NCI-H146 treated with DMSO at 0.1 percent for 48 hours (cell line): ENCODE measurements at regions not wholly inside any gene's neighbourhood (a gene's known extent, or its start where the extent isn't known, plus 50 kb on each side); places are given as distances from the start of the nearest gene placed in this dataset.
"Not testable (repeated sequence)": the region's sequence is repeated elsewhere in the genome, so short reads cannot be mapped to it uniquely, and the experiment has no call there.

Experiments used
- DNase-seq: peaks from one replicate; lab custom pipeline; 2025; ENCODE audit not compliant: unreplicated experiment; lab: John Stamatoyannopoulos, UW

DNA sequence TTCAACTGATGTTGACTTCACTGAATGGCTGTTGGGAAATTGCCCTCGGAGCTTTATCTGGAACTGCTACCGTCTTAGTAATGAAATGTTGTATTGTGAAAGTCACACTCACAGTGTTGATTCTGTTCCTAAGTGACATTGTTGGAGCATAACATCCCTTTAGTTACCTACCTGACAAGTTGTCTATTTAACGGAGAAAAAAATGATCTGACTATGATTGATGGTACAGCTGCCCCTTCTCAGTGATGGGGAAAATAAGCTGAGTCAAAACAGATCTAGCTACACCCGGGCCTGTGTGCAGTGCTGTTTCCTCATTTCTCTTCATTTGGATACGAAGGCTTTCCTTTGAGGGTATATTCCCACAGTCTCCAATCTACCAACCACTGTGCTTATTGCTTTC lies 472.3 kb upstream of the BRINP3 start:
- DNase-seq, result no peak

DNA sequence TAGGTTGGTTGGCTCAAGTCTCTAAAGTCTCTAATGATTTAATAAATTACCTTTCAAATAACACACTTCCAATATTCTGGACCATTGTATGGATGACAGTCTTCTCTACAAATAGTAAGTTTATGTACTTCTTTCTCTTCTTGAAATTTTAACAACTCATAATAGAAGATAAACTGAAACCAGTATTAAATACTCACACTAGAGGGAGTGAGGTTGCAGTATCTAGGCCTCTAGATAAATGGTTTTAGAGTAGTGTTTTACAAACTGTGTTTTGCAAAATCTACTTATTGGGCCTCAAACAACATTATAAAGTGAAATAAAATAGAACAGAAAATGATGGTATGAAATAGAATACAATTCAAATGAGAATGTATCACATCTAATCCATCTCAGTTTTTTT lies 479.9 kb upstream of the BRINP3 start:
- no peak for DNase-seq

DNA sequence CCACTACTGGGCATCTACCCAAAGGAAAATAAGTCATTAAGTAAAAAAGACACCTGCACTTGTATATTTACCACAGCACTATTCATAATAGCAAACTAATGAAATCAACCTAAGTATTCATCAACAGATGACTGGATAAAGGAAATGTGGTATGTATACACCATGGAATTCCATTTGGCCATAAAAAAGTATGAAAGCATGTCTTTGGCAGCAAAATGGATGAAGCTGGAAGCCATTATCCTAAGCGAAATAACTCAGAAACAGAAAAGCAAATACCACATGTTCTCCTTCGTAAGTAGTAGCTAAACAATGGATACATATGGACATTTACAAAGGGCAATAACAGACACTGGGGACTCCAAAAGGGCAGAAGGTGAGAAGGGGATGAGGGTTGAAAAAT lies 485.7 kb upstream of the BRINP3 start:
- DNase-seq, result no peak

DNA sequence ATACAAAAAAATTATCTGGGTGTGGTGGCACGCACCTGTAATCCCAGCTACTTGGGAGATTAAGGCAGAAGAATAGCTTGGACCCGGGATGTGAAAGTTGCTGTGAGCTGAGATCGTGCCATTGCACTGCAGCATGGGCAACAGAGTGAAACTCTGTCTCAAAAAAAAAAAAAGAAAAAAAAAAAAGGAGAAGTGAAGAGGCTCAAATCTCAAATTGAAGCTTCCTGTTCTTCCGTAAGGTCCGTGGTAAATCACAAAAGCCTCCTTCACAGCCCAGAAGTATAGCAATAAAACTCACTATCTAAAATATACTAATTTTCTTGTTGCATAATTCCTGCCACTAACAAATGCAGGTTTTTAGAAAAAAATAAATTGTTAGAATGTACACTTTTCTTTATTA lies 498.2 kb upstream of the BRINP3 start:
- DNase-seq, result no peak

DNA sequence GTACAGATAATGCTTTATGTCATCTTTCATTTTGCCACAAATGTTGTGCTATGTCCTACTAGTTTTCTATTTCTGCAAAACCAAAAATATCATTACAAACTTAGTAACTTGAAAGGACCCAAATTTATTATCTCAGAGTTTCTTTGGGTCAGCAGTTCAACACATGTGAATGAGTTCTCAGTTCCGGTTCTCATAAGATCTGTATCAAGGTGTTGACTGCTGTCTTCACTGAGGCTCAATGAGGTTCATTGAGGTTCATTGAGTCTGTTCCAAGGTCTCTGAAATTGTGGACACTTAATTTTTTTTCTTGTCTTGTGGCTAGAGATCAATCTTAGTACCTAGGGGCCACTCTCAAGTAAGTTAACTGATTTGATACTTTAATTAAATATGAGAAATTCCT lies 525.1 kb upstream of the BRINP3 start:
- no peak for DNase-seq

DNA sequence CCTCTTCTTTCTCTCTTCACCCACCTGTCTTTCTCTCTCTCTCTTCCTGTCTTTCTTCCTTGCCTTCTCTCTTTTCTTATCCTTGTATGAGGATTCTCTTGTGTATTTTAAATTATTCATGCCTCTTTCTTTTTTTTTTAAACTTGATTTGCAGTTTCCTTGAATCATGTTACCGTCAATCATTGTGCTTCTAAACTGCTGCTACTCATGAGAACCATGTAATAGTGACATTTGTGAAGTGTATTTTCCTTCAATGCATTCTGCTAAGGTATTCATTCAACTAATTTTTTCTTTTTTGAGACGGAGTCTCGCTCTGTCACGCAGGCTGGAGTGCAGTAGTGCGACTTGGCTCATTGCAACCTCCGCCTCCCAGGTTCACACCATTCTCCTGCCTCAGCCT lies 539.1 kb upstream of the BRINP3 start:
- no peak for DNase-seq

DNA sequence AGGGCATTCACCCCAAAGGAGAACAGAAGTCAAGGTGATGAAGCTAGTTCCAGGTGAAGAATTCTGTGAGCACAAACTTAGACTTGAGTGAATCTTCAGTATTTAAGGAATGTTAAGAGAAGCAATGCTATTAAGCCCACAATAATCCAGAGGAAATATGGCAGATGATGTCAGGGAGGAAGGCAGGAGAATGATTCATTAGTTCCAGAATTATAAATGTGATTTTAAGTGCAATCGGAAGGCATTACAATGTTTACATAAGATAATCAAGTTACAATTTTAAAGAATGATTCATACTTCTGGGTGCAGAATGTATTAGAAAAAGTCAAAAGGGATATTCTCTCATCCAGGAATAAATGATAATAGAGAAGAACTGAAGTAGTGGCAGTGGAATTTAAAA lies 545.2 kb upstream of the BRINP3 start:
- no peak for DNase-seq

DNA sequence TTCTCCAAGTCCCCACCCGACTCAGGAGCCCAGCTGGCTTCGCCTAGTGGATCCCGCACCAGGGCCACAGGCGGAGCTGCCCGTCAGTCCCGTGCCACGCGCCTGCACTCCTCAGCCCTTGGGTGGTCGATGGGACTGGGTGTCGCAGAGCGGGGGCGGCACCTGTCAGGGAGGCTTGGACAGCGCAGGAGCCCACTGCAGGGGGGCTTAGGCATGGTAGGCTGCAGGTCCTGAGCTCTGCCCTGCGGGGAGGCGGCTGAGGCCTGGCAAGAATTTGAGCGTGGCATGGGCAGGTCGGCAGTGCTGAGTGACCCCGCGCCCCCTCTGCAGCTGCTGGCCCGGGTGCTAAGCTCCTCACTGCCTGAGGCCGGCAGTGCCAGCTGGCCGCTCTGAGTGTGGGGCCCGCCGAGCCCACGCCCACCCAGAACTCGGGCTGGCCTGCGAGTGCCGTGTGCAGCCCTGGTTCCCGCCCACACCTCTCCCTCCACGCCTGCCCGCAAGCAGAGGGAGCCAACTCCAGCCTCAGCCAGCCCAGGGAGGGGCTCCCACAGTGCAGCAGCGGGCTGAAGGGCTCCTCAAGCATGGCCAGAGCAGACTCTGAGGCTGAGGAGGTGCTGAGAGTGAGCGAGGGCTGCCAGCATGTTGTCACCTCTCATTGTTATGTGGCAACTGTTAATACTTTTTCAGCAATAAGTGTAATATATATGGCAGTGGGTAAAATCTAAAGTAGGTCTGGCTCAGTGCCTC lies 548.4 kb upstream of the BRINP3 start:
- DNase-seq, result no peak

DNA sequence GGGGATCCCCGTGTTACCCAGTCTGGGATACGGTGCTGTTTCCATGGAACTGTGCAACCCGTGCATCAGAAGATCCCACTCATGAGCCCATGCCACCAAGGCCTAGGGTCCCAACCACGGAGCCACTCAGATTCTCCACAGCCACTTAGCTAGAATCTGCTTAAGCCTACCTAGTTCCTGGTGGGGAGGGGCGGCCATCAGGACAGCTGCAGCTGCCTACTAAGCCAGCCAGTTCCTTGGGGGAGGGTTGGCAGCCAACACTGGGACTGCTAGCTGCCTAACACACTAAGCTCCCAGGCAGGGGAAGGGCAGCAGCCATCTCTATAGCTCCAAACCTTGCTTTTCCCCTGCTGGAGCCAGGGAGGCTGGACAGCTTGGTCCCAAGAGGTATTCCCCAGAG lies 549.2 kb upstream of the BRINP3 start:
- no peak for DNase-seq

DNA sequence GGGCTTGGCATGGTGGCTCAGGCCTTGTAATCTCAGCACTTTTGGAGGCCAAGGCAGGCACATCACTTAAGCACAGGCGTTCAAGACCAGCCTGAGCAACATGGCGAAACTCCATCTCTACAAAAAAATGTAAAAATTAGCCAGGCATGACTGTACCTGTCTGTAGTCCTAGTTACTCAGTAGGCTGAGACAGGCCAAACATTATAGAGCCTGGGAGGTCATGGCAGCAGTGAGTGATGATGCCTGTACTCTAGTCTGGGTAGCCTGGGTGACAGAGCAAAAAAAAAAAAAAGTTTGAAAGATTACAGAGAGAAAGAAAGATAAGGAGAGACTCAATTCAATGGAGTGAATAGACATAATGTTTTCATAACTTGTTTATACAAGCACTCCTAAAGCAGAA lies 556.5 kb upstream of the BRINP3 start:
- DNase-seq, result no peak

DNA sequence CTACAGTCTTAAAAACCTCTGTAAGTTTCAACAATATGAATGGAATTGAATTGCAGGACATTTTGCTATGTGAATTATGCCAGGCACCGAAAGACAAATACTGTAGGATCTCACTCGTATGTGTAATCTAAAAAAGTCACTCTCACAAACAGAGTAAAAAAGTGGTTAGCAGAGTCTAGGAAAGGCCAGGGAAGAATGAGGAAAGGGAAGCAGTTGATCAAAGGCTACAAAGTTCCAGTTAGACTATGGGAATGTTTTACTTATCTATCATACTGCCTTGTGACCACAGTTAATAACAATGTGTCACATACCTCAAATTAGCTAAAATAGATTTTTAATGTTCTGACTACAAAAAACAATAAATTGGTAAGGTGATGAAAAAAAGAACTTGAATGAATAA lies 565.4 kb upstream of the BRINP3 start:
- DNase-seq, result no peak

DNA sequence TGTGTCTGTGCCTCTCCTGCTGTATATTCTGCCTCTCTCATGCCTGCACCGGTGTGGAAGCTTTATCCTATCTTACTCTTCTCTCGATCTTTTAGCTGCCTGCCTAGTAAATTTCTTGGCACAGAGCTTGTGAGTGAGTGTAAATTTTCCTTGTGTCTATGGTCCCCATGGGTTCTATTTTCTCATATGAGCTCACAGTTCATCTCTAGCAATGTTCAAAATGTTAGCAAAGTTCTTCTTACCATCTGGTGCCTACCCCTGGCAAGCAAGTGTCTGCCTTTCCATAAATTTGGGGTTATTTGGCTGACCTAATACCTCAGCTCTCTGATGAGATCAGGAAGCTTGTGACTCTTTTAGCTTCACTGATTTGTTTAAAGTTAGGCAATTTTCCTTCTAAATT lies 572.1 kb upstream of the BRINP3 start:
- no peak for DNase-seq

DNA sequence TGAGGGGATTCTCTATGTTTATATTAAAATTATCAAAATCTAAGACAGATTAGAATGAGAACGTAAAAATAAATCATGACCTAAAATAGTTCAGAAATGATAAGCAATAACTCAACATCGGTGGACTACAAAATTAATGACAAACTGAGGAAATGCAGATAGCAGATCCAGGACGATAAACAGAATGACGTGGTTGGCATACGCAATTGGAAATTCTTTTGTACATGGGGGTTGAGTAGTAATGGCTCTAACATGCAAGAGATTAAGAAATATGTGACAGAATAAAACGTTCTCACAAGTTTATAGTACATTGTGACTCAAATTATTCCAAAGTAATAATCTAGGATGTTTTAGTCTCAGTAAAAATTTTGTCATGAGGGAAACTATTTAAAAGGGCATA lies 575.2 kb upstream of the BRINP3 start:
- no peak for DNase-seq

DNA sequence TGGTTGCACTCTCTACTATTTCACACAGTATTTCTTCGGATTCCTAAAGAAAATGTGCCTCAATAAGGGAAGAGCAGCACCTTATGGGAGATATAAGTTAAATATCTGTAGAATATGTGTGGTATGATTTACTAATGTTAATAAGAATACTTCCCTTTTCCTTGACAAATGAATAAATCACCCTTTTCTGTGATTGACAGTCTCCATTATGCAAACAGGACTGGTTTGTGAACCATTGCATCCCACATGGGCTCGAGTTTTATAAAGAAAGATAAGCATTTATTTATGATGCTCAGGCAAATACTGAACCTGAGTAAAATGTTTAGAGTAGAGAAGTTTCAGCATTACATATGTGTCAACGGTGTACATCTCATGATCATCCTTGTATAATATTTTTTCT lies 587.7 kb upstream of the BRINP3 start:
- DNase-seq, result no peak

DNA sequence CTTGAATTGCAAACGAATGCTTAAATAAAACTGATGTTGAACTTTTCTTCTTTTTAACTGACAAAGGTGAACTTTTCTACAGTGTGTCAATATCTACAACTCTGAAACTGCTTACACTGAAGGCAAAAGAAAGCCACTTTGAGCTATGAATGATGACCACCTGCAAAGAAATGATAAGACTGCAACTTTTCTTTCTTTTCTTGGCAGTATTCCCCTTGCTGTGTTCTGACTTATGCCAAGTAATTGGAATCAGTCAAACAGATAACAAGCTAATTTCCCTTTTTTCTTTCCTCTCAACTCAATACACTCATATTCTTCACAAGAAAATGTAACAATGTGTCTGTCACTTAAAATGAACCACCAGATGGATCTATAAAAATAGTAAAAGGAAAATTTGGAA lies 588.1 kb upstream of the BRINP3 start:
- no peak for DNase-seq

DNA sequence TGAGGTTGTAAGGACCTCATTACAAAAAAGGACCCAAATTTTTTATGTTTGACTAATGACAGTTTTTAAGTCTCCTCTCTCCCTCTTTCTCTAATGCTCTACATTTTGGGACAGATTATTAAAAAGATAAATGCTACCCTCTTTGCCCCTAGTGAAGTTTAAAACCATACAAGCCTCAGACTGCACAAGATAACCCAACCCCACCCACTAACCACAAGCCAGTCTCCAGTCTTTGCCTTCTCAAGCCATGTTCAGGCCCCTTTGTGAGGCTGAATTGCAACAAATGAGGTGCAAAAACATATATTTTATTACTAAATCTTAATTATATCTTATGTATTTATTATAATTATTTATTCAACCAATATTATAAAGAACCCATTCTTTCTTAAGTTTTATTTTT lies 597.2 kb upstream of the BRINP3 start:
- DNase-seq, result no peak

DNA sequence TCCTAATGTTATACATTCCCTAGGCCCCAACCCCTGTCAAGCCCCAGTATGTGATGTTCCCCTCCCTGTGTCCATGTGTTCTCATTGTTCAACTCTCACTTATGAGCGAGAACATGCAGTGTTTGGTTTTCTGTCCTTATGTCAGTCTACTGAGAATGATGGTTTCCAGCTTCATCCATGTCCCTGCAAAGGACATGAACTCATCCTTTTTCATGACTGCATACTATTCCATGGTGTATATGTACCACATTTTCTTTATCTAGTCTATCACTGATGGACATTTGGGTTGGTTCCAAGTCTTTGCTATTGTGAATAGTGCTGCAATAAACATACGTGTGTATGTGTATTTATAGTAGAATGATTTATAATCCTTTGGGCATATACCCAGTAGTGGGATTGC lies 605.4 kb upstream of the BRINP3 start:
- not testable (repeated sequence) for DNase-seq

DNA sequence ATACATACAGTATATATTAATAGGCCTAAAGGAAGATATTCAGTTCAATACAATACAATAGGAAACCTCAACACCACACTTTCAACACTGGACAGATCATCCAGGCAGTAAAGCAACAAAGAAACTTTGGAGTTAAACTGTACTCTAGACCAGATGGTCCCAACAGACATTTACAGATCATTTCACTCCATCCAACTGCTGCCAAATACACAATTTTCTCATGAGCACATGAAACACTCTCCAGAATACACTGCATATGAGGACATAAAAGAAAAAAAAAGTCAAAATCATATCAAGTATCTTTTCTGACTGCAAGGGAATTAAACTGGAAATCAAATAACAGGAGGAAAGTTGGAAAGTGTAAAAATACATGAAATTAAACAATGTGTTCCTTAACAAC lies 607.5 kb upstream of the BRINP3 start:
- no peak for DNase-seq

DNA sequence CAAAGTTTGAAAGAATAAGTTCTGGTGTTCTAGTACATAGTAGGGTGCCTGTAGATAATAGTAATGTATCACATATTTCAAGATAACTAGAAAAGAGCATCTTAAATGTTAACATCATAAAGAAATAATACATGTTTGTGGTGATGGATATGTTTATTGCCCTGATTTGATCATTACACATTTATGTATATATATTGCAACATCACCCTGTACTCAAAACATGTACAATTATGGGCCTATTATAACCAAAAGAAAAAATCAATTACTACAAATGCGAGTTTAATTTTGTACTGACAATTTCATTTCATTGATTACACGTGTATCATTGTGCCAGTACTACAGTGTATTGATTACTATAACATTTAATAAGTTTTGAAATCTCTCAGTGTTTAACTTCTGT lies 609.2 kb upstream of the BRINP3 start:
- no peak for DNase-seq

DNA sequence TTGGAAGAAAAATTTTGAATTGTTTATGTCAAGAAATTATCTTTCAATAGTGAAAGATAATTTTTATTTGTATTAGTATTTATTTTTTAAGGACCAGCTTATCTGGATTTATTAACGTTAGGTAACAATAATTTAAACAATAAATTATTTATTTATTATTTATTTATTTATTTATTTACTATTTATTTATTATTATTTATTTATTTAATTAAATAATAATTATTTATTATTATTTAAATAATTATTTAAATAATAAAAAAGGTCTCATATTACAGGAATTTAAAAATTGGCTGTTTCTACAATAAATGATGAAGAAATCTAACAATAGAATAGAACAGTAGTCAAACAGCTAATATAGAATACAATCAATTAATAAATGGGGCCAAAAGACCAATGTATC lies 618.7 kb upstream of the BRINP3 start:
- DNase-seq, result no peak

DNA sequence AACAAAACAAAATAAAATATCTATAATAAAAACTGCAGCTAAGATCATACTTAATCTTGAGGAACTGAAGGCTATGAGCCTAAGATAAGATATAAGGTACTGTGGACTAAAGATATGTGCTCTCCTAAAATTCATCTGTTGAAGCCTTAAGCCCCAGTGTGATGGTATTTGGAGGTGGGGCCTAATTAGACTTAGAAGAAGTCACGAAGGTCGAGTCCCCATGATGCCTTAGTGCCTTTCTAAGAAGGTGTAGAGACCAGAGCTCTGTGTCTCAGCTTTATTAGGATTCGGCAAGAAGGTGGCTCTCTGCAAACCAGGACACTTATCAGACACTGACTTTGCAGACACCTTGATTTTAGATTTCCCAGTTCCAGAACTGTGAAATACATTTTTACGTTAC lies 622.0 kb upstream of the BRINP3 start:
- DNase-seq, result no peak

DNA sequence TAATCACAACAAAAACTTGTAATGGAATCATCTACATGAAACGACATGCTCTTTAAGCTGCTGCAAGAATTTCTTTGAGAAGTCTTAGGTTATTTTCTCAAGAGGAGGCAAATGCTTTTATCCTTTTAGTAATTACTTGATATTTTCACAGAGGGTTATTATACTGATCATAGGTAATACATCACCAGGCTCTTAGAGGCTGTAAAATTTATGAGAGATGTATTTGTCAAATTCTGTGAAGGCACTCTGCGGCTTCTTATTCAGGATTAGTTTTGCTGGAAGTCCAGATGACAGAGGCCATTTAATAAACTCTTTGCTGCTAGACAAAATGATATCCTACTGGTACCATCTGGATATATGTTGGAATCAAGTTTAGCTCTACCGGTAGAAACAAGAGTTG lies 624.3 kb upstream of the BRINP3 start:
- no peak for DNase-seq

DNA sequence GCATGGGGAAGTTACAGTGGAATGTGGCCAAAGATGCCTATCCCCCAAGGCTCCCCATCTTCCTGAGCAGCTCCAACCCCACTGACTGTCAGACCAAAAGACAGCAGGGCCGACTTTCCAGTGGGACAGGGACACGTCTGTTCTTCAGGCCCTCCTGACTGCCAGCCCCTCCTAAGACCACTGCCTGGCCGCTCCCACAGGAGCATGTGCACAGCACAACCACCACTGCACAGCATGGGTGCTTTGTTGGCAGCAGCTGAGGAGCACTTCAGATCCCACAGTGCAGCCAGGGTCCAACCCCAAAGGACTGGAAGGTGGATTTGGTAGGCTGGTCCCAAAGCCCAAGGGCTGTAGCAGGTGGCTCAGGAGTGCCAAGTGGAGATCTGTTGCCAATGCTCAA lies 648.3 kb upstream of the BRINP3 start:
- DNase-seq, result no peak

DNA sequence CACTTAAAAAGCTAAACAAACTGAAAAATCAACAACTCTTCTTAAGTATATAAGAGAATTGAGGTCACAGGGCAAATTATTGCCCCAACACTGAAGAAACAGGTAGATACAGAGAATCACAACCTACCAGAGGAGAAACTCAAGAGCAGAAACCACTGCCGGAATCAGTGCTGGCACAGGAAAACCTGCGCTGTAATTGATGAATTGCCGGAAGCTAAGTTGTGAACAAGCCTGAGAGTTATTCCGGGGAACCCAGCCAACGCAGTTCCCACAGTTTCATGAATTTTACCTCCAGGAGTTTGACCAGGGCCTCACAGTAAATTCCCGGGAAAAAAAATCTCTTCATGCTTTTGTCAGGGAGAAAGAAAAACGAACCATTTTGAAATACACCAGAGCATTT lies 657.1 kb upstream of the BRINP3 start:
- no peak for DNase-seq
